ENCODE measurements at regions not wholly inside any gene's neighbourhood (a gene's known extent, or its start where the extent isn't known, plus 50 kb on each side); places are given as distances from the start of the nearest gene placed in this dataset.
"Not testable (repeated sequence)": the region's sequence is repeated elsewhere in the genome, so short reads cannot be mapped to it uniquely, and the experiment has no call there.

- ATAC-seq (replicated peaks in 1 of 2) = no peak
- peaks cover 0 to 3% of the 10 kb centered on the region in 2 donors for H3K9me3 Mint-ChIP-seq
- no peak overlapping the region for H3K4me3 Mint-ChIP-seq
- H3K36me3 Mint-ChIP-seq (ENCODE audit: insufficient read depth in 2 of 2) = no peaks in the 10 kb centered on the region
- no peak overlapping the region for H3K27ac Mint-ChIP-seq
- DNase-seq = no peak
- H3K27me3 Mint-ChIP-seq (ENCODE audit: low read depth) = peaks cover 16% of the 10 kb centered on the region
- no peaks in the 10 kb centered on the region for H3K4me1 Mint-ChIP-seq (ENCODE audit: low read depth)
Measured at GRCh38 chr7:112969946-112970345, 116.7 kb downstream of the GPR85 start.

- H3K36me3 Mint-ChIP-seq (ENCODE audit: insufficient read depth in 2 of 2) = no peaks in the 10 kb centered on the region
- H3K4me1 Mint-ChIP-seq (ENCODE audit: low read depth) = no peaks in the 10 kb centered on the region
- DNase-seq = no peak
- ATAC-seq (replicated peaks in 1 of 2) = no peak
- peaks cover 31% of the 10 kb centered on the region for H3K27me3 Mint-ChIP-seq (ENCODE audit: low read depth)
- no peak overlapping the region for H3K4me3 Mint-ChIP-seq
- H3K27ac Mint-ChIP-seq = no peak overlapping the region
- no peaks in the 10 kb centered on the region for H3K9me3 Mint-ChIP-seq
Measured at GRCh38 chr7:112965506-112965905, 121.1 kb downstream of the GPR85 start.

GRCh38 chr7:112963634-112964033, 123.0 kb downstream of the GPR85 start:
- H3K27me3 Mint-ChIP-seq (ENCODE audit: low read depth) = peaks cover 31% of the 10 kb centered on the region
- ATAC-seq (replicated peaks in 1 of 2) (no peak), DNase-seq (no peak)
- H3K27ac Mint-ChIP-seq = no peak overlapping the region
- H3K36me3 Mint-ChIP-seq (ENCODE audit: insufficient read depth in 2 of 2) = no peaks in the 10 kb centered on the region
- H3K4me1 Mint-ChIP-seq (ENCODE audit: low read depth) = no peaks in the 10 kb centered on the region
- no peaks in the 10 kb centered on the region for H3K9me3 Mint-ChIP-seq
- no peak overlapping the region for H3K4me3 Mint-ChIP-seq

GRCh38 chr7:112962815-112963214, 123.8 kb downstream of the GPR85 start:
- Mint-ChIP-seq H3K27me3 (ENCODE audit: low read depth) (peaks cover 31% of the 10 kb centered on the region), H3K36me3 (ENCODE audit: insufficient read depth in 2 of 2) (no peaks in the 10 kb centered on the region), H3K9me3 (no peaks in the 10 kb centered on the region), H3K4me1 (ENCODE audit: low read depth) (no peaks in the 10 kb centered on the region), H3K4me3 (no peak overlapping the region), H3K27ac (no peak overlapping the region)
- DNase-seq (no peak), ATAC-seq (replicated peaks in 1 of 2) (no peak)

- Mint-ChIP-seq H3K4me1 (ENCODE audit: low read depth) (no peaks in the 10 kb centered on the region), H3K27ac (no peak overlapping the region), H3K4me3 (no peak overlapping the region), H3K36me3 (ENCODE audit: insufficient read depth in 2 of 2) (no peaks in the 10 kb centered on the region), H3K9me3 (peaks cover 0 to 1% of the 10 kb centered on the region in 2 donors), H3K27me3 (ENCODE audit: low read depth) (peaks cover 32% of the 10 kb centered on the region)
- DNase-seq (no peak), ATAC-seq (replicated peaks in 1 of 2) (no peak)
Measured at GRCh38 chr7:112959276-112959675, 127.4 kb downstream of the GPR85 start.

- no peak for DNase-seq
- H3K9me3 Mint-ChIP-seq = peaks cover 0 to 1% of the 10 kb centered on the region in 2 donors
- H3K4me1 Mint-ChIP-seq (ENCODE audit: low read depth) = no peaks in the 10 kb centered on the region
- no peak for ATAC-seq (replicated peaks in 1 of 2)
- H3K36me3 Mint-ChIP-seq (ENCODE audit: insufficient read depth in 2 of 2) = no peaks in the 10 kb centered on the region
- no peak overlapping the region for H3K27ac Mint-ChIP-seq
- peaks cover 27% of the 10 kb centered on the region for H3K27me3 Mint-ChIP-seq (ENCODE audit: low read depth)
- H3K4me3 Mint-ChIP-seq = no peak overlapping the region
Measured at GRCh38 chr7:112958775-112959174, 127.9 kb downstream of the GPR85 start.

- no peak for ATAC-seq (replicated peaks in 1 of 2)
- Mint-ChIP-seq H3K4me3 (no peak overlapping the region), H3K9me3 (peaks cover 0 to 1% of the 10 kb centered on the region in 2 donors), H3K36me3 (ENCODE audit: insufficient read depth in 2 of 2) (no peaks in the 10 kb centered on the region), H3K4me1 (ENCODE audit: low read depth) (no peaks in the 10 kb centered on the region), H3K27ac (no peak overlapping the region), H3K27me3 (ENCODE audit: low read depth) (peaks cover 21% of the 10 kb centered on the region)
- DNase-seq = no peak
Measured at GRCh38 chr7:112957901-112958300, 128.7 kb downstream of the GPR85 start.

GRCh38 chr7:112953031-112953430, 133.6 kb downstream of the GPR85 start:
- not testable (repeated sequence) for ATAC-seq (replicated peaks in 1 of 2); DNase-seq; H3K9me3 Mint-ChIP-seq; H3K4me3 Mint-ChIP-seq; H3K36me3 Mint-ChIP-seq (ENCODE audit: insufficient read depth in 2 of 2); H3K27ac Mint-ChIP-seq; H3K4me1 Mint-ChIP-seq (ENCODE audit: low read depth)
- peaks cover 14% of the 10 kb centered on the region for H3K27me3 Mint-ChIP-seq (ENCODE audit: low read depth)

- no peaks in the 10 kb centered on the region for H3K4me1 Mint-ChIP-seq (ENCODE audit: low read depth)
- no peak overlapping the region for H3K4me3 Mint-ChIP-seq
- no peak for ATAC-seq (replicated peaks in 1 of 2)
- no peaks in the 10 kb centered on the region for H3K36me3 Mint-ChIP-seq (ENCODE audit: insufficient read depth in 2 of 2)
- H3K9me3 Mint-ChIP-seq = no peaks in the 10 kb centered on the region
- no peak overlapping the region for H3K27ac Mint-ChIP-seq
- peaks cover 12% of the 10 kb centered on the region for H3K27me3 Mint-ChIP-seq (ENCODE audit: low read depth)
- no peak for DNase-seq
Measured at GRCh38 chr7:112951070-112951469, 135.6 kb downstream of the GPR85 start.

- H3K9me3 Mint-ChIP-seq; H3K4me1 Mint-ChIP-seq (ENCODE audit: low read depth); DNase-seq; H3K4me3 Mint-ChIP-seq; H3K27ac Mint-ChIP-seq; ATAC-seq (replicated peaks in 1 of 2); H3K36me3 Mint-ChIP-seq (ENCODE audit: insufficient read depth in 2 of 2): not testable (repeated sequence)
- H3K27me3 Mint-ChIP-seq (ENCODE audit: low read depth) = peaks cover 20% of the 10 kb centered on the region
Measured at GRCh38 chr7:112949682-112950081, 136.9 kb downstream of the GPR85 start.

GRCh38 chr7:112946350-112946749, 140.3 kb downstream of the GPR85 start:
- no peak for DNase-seq
- H3K27ac Mint-ChIP-seq = no peak overlapping the region
- no peaks in the 10 kb centered on the region for H3K9me3 Mint-ChIP-seq
- peaks cover under 1% of the 10 kb centered on the region for H3K4me1 Mint-ChIP-seq (ENCODE audit: low read depth)
- H3K27me3 Mint-ChIP-seq (ENCODE audit: low read depth) = peaks cover 20% of the 10 kb centered on the region
- no peaks in the 10 kb centered on the region for H3K36me3 Mint-ChIP-seq (ENCODE audit: insufficient read depth in 2 of 2)
- no peak for ATAC-seq (replicated peaks in 1 of 2)
- H3K4me3 Mint-ChIP-seq = no peak overlapping the region

GRCh38 chr7:112945046-112945445, 141.6 kb downstream of the GPR85 start:
- Mint-ChIP-seq H3K36me3 (ENCODE audit: insufficient read depth in 2 of 2) (no peaks in the 10 kb centered on the region), H3K9me3 (peaks cover 0 to 3% of the 10 kb centered on the region in 2 donors), H3K27me3 (ENCODE audit: low read depth) (peaks cover 15% of the 10 kb centered on the region)

GRCh38 chr7:112942981-112943380, 143.6 kb downstream of the GPR85 start:
- Mint-ChIP-seq H3K4me3 (no peak overlapping the region), H3K4me1 (ENCODE audit: low read depth) (peaks cover 25% of the 10 kb centered on the region), H3K9me3 (peaks cover 0 to 3% of the 10 kb centered on the region in 2 donors), H3K27me3 (ENCODE audit: low read depth) (peaks cover 15% of the 10 kb centered on the region), H3K27ac (no peak overlapping the region), H3K36me3 (ENCODE audit: insufficient read depth in 2 of 2) (no peaks in the 10 kb centered on the region)
- ATAC-seq (replicated peaks in 1 of 2) = no peak
- DNase-seq = no peak

More at GRCh38 chr7:112945046-112945445, 141.6 kb downstream of the GPR85 start:
- Mint-ChIP-seq H3K4me1 (ENCODE audit: low read depth) (peaks cover 13% of the 10 kb centered on the region), H3K27ac (no peak overlapping the region), H3K4me3 (no peak overlapping the region)
- DNase-seq = no peak
- no peak for ATAC-seq (replicated peaks in 1 of 2)

GRCh38 chr7:112942125-112942524, 144.5 kb downstream of the GPR85 start:
- not testable (repeated sequence) for H3K36me3 Mint-ChIP-seq (ENCODE audit: insufficient read depth in 2 of 2); DNase-seq; ATAC-seq (replicated peaks in 1 of 2); H3K9me3 Mint-ChIP-seq; H3K4me3 Mint-ChIP-seq; H3K27ac Mint-ChIP-seq
- Mint-ChIP-seq H3K4me1 (ENCODE audit: low read depth) (peaks cover 28% of the 10 kb centered on the region), H3K27me3 (ENCODE audit: low read depth) (peaks cover 15% of the 10 kb centered on the region)

Data from activated T-cell treated with anti-CD3 and anti-CD28 coated beads, Interleukin-2, amount 50 U/mL, for 72 hours (primary cell).